Fibroblast of mammary gland (primary cell): ENCODE measurements at regions not wholly inside any gene's neighbourhood (a gene's known extent, or its start where the extent isn't known, plus 50 kb on each side); places are given as distances from the start of the nearest gene placed in this dataset.

ENCODE experiments used
- DNase-seq: peaks from one replicate; pipeline ENCODE4 v3.0.0-alpha.2; 2010; ENCODE audit warnings: low read depth
- H3K4me3 ChIP-seq: 2 replicates; pipeline ENCODE4 v1.5.1; 2011; ENCODE audit warnings: low read depth, mild to moderate bottlenecking, low read length, moderate library complexity; ENCODE audit not compliant: control insufficient read depth
- TF ChIP-seq, protein P1 (sequence below): conservative IDR thresholded peaks from 2 replicates; pipeline ENCODE4 v1.5.1; 2011; ENCODE audit warnings: low read depth, low read length, inconsistent platforms; ENCODE audit not compliant: control insufficient read depth, insufficient read depth

DNA sequence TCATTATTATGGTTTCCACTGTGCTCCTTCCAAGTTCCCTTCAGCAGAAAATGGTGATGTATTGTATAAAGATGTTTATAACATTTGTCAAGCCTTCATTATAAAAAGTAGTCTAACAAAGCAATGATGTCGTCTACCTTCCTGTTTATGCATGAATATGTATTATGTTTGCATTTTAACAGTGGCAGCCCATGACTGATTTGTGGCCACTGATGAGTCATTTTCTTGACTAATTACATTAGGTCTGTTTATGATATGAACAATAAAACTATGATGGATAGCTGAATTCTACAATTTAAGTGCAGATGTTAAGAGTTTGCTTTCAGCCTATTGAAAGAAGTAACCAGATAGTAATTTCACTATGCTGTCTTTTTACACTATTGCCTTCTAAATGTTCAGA is 75.4 kb upstream of the ADAMTS19 start:
- TF ChIP-seq, protein P1, sequence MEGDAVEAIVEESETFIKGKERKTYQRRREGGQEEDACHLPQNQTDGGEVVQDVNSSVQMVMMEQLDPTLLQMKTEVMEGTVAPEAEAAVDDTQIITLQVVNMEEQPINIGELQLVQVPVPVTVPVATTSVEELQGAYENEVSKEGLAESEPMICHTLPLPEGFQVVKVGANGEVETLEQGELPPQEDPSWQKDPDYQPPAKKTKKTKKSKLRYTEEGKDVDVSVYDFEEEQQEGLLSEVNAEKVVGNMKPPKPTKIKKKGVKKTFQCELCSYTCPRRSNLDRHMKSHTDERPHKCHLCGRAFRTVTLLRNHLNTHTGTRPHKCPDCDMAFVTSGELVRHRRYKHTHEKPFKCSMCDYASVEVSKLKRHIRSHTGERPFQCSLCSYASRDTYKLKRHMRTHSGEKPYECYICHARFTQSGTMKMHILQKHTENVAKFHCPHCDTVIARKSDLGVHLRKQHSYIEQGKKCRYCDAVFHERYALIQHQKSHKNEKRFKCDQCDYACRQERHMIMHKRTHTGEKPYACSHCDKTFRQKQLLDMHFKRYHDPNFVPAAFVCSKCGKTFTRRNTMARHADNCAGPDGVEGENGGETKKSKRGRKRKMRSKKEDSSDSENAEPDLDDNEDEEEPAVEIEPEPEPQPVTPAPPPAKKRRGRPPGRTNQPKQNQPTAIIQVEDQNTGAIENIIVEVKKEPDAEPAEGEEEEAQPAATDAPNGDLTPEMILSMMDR: no peak
- peak; percentile 20 for DNase-seq
- no peak overlapping the region for H3K4me3 ChIP-seq

DNA sequence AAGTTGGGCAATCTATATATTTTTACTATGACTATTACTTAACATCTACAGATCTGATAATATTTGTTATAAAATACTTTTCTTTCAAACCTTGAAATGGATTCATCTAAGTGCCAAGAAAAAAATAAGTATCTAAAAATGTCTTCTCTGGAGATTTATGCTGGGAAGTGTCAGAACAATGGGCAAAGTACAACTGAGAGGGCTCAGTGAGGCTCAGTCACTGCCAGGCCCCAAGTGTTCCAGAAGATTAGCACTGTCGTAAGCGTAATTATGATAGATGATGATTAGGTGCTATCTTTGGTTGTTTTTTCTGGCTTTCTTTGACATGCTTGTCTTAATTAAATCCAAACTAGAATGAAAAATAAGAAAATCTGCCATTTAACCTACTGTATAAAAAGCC is 72.2 kb upstream of the ADAMTS19 start:
- no peak for DNase-seq
- TF ChIP-seq, protein P1: no peak
- H3K4me3 ChIP-seq: no peak overlapping the region

DNA sequence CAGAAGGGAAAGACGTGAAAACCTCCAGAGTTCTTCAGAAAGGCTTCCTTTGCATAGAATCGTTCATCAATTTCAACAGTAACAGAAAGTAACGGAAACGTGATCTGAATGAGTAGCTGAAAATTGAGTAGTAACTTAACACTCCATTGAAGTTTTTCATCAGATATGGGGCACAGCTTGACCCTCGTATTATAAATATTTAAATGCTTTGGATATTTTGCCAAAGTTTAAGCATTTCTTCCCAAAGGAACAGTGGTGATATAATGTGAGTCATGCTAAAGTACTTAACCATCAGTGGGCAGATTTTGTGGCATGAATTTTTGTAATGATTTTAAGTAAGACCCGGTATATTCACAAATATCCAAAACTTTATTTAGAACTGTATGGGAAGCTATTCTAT is 67.4 kb upstream of the ADAMTS19 start:
- DNase-seq: no peak
- no peak overlapping the region for H3K4me3 ChIP-seq
- TF ChIP-seq, protein P1: no peak

DNA sequence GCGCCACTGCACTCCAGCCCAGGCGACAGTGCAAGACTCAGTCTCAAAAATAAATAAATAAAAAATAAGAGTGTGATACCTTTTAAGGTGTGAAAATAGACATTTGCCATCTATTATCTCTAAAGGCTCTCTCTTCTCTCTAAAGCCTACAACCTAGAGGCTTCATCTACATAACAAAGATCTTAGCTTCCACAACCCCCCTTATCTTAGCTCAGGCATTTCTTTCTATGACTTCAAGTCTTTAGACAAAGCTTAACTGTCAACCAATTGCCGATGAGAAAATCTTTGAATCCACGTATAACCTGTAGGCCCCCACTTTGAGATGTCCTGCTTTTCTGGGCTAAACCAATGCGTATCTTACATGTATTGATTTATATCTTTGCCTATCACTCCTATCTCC is 64.9 kb upstream of the ADAMTS19 start:
- H3K4me3 ChIP-seq: no peak overlapping the region
- TF ChIP-seq, protein P1: no peak
- DNase-seq: no peak

DNA sequence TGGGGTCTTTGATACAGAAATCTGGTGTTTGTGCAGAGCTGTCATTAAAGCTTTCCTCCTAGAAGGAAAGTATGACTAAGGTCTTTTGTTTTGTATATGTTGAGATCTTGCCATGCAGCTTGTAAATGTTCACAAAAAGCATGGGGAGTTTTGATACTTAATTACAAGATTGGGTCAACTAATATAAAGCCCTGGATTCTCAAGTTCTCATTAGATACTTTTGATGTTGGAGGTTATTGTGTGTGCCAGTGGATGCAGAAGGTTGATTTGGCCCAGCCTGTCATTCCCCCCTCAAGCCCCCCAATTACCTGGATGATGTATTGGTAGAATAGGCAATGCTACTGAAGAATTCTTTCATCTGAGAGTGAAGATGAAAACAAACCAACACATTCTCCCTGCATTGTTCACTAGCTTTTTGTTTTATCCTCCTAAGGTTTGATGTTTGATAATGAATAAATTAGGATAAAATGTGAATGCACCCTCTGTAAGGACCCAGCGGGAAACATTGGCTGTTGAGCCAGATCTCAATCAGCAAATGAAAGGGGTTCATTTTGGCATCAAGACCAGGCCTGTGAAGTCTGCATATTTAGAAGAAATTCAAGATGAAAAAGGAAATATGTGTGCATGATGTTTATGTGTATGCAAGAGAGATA is 61.9 kb upstream of the ADAMTS19 start:
- TF ChIP-seq, protein P1: no peak
- DNase-seq: no peak
- no peak overlapping the region for H3K4me3 ChIP-seq

DNA sequence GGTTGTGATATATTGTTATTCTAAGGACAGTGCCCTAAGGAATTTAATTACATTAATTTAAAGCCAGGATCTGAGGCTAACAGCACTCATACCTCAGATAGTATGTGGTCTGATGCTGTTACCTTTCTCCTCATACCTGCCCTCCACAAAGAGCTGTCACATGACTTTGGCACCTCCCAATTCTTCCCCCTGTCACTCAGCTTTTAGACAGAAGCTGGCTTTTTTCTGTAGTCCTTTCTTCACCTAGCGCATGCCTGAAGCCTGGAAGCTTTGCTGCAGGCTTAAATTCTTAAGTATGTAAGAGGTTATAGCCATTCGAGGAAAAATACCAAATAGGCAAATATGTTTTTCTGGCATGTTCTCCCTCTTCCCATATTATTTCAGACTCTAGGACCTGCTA is 61.0 kb upstream of the ADAMTS19 start:
- TF ChIP-seq, protein P1: no peak
- no peak for DNase-seq
- H3K4me3 ChIP-seq: no peak overlapping the region

DNA sequence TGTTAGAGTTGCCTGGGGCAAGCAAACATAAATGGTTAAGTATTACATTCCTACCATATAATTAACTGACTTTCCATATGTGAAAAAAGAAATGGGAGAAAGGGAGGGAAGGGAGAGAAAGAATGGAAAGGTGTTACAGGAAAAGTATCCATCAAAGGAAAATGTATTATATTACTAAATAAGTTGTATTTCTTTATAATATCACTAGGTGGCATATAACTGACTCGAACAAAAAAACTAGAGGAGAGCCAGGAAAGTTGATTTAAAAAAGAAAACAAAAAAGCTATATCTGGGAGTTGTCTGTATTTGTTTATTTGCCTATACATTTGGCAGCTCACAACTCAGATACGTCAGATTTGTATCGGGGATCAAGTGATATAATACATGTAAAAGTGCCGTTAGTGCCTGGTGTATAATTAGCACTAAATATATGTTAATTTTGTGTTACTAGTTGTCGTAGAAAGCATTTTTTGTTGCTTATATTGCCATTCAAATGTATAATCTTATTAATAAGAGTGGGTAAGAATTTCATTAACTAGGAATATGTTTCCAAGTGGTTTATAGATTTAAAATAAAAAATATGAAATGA is 59.6 kb upstream of the ADAMTS19 start:
- TF ChIP-seq, protein P1: peak; percentile 22
- peak; percentile 25 for DNase-seq
- H3K4me3 ChIP-seq: no peak overlapping the region
